Suppressor macrophage treated with lipopolysaccharide for 1 hour (primary cell): ENCODE measurements at regions not wholly inside any gene's neighbourhood (a gene's known extent, or its start where the extent isn't known, plus 50 kb on each side); places are given as distances from the start of the nearest gene placed in this dataset.

ENCODE experiments used
- DNase-seq, 3 donors: peaks; one replicate each; pipeline ENCODE4 v3.0.0-alpha.2; 2020 to 2022

DNA sequence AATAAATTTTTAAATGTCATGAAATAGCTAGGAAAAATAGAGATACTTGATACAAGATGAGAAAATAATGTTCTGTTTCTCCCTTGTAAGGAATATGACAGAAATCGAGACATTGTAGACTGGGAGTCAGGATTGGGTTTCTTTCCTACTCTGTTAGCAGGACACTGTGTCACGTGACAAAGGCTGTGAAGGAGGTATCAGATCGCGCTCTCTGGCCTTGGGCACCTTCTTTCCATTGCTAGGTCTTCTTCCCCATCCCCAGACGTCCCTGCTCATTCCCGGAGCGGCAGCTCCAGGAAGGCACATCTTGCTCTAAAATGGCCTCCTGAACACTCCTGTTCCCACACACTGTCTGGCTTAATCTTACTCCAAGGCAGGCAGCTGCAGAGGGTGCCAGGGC lies 133.4 kb downstream of the TM9SF2 start:
- no peak for DNase-seq

DNA sequence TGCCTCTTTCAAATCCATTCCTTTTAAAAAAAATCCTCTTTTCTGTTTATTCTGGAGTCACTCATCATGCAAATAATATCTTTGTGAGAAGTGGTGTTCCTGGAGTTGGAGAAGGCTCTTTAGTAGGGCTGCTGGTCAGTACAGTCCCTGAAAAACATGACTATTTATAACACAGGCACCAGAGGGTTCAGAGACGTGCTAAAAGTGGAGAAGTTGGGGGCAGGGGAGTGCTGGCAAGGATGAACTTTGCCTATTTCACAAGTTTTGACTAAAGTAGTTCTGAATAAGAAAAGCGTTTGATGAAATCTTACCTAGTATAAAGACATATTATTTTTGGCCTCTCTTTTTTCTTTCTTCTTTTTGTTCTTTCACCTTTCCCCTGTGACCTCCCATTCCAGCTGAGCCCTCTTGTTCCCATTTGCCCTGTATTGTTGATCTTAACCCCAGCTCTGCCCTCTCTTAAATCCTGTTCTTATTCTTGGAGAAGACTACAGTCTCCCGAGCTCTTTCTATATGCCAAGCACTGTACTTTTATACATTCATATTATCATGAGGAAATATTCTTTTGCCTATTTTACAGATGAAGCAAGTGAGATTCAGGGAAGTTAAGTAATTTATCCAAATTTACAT lies 129.1 kb downstream of the TM9SF2 start:
- DNase-seq: no peak

DNA sequence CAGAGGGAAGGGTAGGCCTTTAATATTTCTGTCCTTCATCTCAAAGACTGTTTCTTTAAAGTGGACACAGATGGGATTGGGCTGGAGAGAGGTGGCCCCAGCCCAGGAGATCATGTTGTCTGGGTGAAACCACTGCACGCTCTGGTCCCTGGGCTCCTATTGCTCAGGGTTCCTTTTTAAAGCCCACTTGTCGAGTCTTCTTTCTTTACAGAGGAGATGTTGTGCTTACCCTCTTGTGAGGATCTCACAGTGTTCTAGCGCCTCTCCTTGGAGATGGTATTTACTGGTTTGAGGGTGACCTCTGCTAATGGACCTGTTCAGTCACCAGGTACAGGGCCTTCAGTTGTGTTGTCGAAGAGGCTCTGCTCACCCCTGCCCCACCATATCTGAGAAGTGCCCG lies 128.4 kb downstream of the TM9SF2 start:
- no peak for DNase-seq

DNA sequence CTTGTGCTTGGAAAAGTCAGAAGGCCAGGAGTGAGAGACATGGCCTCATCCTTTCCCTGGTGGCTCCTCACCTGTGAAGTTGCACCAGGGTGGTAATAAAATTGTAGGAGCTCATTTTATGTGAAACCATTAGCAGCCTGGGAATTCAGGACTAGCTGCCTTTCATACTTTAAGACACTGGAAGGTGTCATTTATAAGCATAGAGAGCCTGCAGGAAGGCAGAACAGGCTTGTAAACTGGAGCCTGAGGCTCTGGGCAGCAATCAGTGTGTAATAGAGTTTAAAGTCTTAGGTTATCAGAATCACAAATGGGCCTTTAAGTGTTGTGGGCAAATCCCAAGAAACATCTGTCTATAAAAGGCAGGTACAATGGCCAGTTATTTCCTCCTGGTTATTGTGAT lies 127.2 kb downstream of the TM9SF2 start:
- no peak for DNase-seq

DNA sequence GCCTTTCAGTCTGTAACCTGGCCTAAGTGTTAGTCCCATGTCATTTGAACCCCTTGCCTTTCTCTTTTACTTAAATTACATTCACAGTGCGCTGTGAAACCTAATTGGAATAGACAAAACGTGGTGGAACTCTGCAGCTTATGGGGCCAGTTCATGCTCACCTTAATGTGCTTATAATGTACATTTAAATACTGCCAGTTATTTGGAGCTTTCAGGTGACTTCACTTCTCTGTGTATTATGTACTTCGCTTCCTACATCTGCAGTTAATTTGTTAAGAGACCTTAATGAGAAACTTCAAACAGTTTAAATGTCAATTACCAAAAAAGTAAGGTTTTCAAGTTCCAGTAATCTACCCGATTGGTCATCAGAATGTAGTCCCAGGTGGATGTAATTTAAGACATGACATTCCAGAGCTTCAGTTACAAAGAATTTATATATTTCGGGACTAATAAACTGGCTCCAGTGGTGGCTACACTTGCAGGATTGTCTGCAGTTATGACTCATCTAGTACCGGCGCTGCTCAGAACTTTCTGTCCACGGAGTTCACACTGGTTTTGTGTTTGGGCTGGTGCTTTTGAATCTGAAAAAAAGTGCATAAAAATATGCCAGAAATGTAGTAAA lies 125.3 kb downstream of the TM9SF2 start:
- DNase-seq: no peak

DNA sequence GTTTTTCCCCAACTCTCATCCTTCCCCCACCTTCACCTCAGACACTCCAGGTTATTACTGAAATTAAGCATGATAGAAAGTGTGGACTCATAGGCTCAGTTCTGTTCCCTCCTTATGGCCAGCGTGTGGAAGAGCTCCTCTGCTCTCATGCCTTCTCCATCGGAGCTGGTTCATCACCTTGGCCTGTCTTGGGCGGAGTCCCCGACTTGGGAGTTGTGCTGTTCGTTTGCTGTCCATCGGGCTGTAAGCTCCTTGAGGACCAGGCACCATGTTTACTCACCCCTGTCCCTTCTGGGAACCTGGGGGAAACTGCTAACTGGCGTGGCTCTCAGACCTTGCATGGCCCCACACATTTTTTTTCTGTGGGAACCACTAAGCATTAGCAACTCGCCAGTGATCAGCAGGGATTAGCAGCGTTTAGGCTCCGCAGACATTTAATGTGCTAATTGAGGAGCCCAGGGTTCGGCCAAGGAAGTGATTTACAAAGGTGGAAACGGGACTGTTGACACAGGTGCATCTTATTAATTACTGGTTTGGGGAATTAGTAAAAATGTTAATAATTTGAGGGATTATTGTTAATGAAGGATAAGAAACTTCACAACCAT lies 123.8 kb downstream of the TM9SF2 start:
- no peak for DNase-seq

DNA sequence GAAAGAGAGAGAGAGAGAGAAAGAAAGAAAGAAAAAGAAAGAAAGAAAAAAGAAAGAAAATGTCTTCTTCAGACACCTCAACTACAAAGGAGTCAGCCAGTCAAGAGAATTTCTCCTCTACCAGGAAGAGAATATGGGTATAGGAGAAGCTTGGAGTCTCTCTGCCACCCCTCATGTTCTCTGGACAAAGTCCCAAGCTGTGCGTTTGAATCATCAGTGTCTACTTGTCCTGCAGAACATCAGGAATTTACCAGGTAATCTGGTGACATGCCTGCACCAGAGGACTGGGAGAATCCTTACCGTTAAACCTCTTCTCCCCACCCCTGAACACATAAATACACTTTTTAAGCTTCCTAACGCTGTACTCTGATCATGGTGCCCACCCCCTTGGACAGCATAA lies 119.5 kb downstream of the TM9SF2 start:
- no peak for DNase-seq

DNA sequence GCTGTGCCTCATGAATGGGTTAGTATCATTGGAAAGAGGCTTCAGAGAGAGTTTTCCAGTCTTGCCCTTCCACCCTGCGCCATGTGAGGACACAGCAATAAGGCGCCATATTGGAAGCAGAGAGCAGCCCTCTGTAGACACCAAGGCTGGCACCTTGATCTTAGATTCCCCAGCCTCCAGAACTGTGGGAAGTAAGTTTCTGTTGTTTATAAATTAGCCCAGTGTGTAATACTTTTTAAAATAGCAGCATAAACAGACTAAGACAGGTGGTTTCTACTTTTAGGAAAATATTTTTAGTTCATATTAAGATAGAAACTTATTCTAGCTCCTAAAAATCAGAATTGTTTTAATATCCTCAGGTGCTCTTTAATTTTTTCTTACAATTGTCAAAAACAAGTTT lies 117.9 kb downstream of the TM9SF2 start:
- DNase-seq: no peak

DNA sequence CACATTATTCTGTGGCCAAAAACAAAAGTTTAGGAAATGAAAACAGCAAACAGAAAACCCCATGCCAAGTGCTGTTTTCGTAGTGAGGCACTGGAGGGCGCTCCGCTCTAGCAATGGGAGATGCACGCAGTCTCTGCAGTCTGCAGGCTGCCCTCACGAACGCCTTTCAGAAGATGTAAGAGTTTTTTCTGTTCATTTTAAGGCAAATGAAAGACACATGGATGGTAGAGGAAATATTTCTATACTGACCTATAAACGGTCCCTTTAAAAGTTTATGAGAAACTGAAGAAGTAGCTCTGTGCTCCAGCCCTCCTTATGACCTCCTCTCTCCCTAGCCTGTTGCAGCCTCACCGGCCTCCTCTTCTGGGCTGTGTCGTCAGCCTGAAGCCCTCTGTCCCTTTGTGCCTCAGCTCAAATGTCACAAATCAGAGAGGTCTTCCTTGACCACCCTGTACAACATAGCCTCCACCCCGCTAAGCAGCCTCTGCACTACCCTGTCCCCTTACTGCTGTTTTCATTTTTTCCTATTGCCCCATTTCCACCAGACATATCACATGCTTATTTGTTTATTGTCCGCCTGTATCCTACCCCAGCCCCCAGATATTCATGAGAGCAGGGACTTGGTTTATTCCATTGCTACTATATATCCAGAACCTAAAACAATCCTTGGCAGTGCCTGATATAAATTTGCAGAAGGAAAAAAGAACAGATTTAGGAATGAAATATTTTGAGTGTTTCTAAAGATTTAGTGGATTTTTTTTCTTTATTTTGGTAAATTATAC lies 116.4 kb downstream of the TM9SF2 start:
- peak in 2 of 3 donors; percentile 22 to 42 for DNase-seq

DNA sequence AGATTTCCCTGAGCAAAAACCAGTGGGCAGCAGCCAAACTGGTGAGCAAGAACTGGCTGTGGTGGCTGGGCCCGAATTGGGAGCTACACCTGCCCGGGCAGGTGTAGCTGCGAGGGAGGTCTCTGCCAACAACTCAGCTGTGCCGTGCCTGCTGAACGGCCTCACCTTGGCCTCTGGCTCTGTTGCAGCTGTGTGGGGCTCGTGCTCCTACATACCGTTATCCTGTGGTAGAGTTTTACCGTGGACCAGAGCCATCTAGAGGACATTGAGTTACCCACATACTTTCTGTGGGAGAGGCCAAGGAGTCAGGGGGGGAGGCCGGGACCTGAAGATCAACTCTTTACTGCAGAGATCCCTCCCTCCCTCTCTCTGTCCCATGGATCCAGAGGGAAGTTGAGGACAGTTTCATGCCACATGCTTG lies 113.2 kb downstream of the TM9SF2 start:
- DNase-seq: peak; percentile 21 to 47 (median 26)
